ENCODE measurements at regions not wholly inside any gene's neighbourhood (a gene's known extent, or its start where the extent isn't known, plus 50 kb on each side); places are given as distances from the start of the nearest gene placed in this dataset.

- no peak for TF ChIP-seq POLR2A (IDR thresholded peaks at IDR 0.05)
- no peak for TF ChIP-seq CTCF (IDR thresholded peaks at IDR 0.05)
Observed at GRCh38 chr9:129511285-129511900, 109.5 kb downstream of the C9orf50 start.

Data from body of pancreas (tissue), 4 donors.